Cortex of kidney (tissue), 1 donor: ENCODE measurements at regions not wholly inside any gene's neighbourhood (a gene's known extent, or its start where the extent isn't known, plus 50 kb on each side); places are given as distances from the start of the nearest gene placed in this dataset.

Experiments used
- DNase-seq: peaks from one replicate; lab custom pipeline; 2025; lab: John Stamatoyannopoulos, UW

- DNase-seq = no peak
Observed at GRCh38 chr13:44153496-44153895, 220.1 kb upstream of the SERP2 start.

- DNase-seq = no peak
Observed at GRCh38 chr13:44155422-44156293, 218.0 kb upstream of the SERP2 start.

GRCh38 chr13:44156294-44156658 lies 217.3 kb upstream of the SERP2 start:
- DNase-seq = no peak

GRCh38 chr13:44157606-44158005 lies 216.0 kb upstream of the SERP2 start:
- no peak for DNase-seq

GRCh38 chr13:44158098-44158521 lies 215.5 kb upstream of the SERP2 start:
- DNase-seq = no peak

- DNase-seq = no peak
Observed at GRCh38 chr13:44158881-44159632, 214.6 kb upstream of the SERP2 start.

GRCh38 chr13:44159633-44160279 lies 213.9 kb upstream of the SERP2 start:
- no peak for DNase-seq

- no peak for DNase-seq
Observed at GRCh38 chr13:44160591-44161191, 212.9 kb upstream of the SERP2 start.

- no peak for DNase-seq
Observed at GRCh38 chr13:44163108-44163507, 210.5 kb upstream of the SERP2 start.

GRCh38 chr13:44165221-44165888 lies 208.3 kb upstream of the SERP2 start:
- DNase-seq = no peak

- no peak for DNase-seq
Observed at GRCh38 chr13:44165889-44166496, 207.6 kb upstream of the SERP2 start.

GRCh38 chr13:44169018-44169911 lies 204.4 kb upstream of the SERP2 start:
- no peak for DNase-seq

GRCh38 chr13:44170731-44171130 lies 202.9 kb upstream of the SERP2 start:
- no peak for DNase-seq

GRCh38 chr13:44171156-44171555 lies 202.5 kb upstream of the SERP2 start:
- no peak for DNase-seq

GRCh38 chr13:44171861-44172260 lies 201.8 kb upstream of the SERP2 start:
- DNase-seq = no peak

GRCh38 chr13:44172281-44172810 lies 201.3 kb upstream of the SERP2 start:
- DNase-seq = no peak

- no peak for DNase-seq
Observed at GRCh38 chr13:44174769-44175425, 198.7 kb upstream of the SERP2 start.

- no peak for DNase-seq
Observed at GRCh38 chr13:44176173-44176572, 197.5 kb upstream of the SERP2 start.

- no peak for DNase-seq
Observed at GRCh38 chr13:44180876-44181536, 192.6 kb upstream of the SERP2 start.
